GM18508 (cell line): ENCODE measurements at regions not wholly inside any gene's neighbourhood (a gene's known extent, or its start where the extent isn't known, plus 50 kb on each side); places are given as distances from the start of the nearest gene placed in this dataset.

Source experiments
- ATAC-seq: cut with Tn5 transposase; IDR thresholded peaks from one replicate; pipeline ENCODE4 v1.9.1; 2021; ENCODE audit warnings: moderate number of reproducible peaks; ENCODE audit not compliant: insufficient read depth, unreplicated experiment

DNA sequence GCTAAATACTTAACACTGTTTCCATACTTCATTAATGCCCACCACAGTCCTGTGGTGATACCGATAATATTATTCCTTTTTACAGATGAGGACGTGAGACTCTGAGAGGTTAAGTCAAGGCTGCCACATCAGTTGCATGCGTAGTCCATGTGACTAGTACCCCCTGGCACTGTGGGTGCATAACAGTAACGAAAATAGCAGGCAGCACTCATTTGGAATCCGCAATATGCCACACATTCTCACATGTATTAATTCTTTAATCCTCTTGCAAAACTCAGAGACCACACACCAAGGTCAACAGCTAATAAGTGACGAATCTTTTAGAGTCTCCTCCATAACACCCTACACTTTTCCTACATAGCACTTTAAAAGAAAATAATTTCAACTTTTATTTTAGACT, 99.5 kb upstream of the HABP2 start:
- no peak for ATAC-seq

DNA sequence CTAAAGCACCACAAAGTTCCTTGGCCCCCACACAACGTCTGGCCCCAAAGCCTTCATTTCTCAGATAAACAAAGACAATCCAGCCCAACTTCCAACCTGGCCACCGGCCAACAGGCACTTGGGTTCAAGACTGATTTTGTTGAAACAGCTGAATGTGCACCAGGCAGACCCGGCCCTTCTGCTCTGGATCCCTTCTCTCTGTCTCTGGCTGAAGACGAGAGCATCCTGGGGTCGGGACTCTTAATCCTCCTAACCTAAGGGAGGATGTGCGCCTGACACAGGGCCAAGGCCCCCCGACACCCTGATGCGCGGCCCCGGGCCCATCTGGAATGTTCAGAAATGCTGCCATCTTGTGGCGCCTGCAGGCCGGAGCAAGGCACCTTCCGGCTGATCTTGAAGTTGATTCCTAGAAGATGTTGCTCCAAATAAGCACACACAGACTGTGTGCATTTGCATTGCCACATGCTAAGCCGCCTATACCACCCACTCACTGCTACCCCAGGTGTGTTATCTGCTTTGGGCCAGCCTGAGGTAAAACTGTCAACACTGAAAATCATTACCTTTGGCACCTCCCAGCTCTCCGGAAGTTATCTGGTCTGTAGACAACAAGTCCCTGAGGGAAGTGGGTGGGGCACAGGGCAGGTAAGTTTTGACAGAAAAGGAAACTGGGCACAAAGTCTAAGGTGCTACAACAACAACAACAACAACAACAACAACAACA, 98.4 kb upstream of the HABP2 start:
- ATAC-seq, result no peak

DNA sequence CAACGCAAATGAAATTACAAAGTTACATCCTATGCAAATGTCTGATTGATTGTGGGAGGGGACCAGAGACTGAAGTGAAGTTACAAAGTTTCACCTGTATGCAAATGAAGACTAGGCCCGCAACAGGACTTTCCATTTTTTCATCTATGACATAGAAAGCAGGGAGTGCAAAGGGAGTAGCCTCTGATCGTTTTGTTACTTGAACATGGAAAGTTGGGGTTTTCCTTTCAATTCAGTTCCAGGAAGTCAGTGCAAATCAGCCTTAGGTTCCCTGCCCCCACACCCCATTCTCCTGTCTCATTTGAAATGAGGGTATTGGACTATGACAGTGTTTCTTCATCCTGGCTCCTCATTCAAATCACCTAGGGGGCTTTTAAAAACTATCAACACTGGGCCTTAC, 96.9 kb upstream of the HABP2 start:
- no peak for ATAC-seq

DNA sequence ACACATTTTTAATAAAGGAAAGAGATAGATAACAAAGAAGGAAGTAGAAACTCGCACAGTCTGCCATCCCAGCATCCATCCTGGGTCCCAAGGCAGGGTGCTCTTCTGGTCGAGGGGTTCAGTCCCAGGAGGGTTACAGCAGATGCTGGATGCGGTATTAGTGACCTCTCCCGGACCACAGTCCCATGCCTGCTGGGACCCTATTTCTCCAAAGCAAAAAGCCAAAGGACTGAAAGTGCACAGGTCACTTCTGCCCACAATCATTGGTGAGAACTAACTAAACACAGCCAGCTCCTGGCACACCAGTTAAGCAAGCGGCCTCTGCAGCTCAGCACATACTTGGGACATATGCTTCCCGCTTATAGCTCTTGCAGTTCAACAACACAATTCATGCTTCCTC, 96.1 kb upstream of the HABP2 start:
- no peak for ATAC-seq

DNA sequence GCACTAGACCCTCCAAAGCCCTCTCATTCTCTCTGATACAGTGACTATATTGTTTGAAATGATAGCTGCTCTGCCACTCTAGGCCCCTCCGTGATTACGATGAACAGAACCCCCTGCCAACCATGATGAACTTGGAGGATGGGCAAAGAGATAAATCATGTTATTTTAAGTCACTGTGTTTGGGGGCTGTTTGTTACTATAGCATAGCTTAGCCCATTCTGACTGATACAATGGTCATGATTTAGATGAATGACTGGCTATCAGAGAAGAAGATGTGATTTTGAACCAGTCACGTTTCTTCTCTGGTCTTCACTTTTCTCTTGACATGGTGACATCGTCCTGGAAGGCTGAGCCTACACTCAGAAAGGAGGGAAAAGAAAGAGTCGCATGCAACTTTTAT, 95.4 kb upstream of the HABP2 start:
- ATAC-seq, result no peak

DNA sequence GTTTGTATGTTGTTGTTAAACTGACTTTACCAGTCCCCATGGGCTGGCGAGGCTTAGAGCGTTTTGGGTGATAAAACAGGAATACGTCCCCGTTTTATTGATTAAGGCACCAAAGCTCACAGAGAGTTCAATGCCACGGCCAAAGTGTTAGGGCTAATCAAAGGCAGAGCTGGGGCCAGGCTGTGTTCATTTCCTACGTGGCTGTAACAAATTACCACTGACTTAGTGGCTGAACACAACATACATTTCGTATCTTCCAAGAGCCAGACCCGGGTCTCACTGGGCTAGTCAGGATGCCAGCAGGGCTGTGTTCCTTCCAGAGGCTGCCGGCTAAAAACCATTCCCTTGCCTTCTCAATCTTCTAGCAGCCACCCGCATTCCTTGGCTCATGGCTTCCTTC, 94.4 kb upstream of the HABP2 start:
- ATAC-seq, result no peak

DNA sequence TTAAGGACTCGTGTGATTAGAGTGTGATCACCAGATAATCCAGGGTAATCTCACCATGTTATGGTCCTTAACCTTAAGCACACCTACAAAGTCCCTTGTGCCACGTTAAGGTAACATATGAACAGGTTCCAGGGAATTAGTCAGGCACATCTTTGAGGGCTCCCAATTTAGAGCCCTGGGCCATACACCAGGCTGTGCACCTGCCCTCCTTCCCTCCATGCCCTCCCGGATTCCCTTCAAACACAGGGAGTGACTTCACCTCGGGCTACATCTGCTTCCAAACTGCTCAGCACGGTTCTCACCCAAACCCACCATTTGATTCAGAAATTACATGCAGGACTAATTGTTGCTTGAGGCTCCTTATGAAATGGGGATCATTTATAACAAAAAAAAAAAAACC, 93.9 kb upstream of the HABP2 start:
- ATAC-seq, result no peak

DNA sequence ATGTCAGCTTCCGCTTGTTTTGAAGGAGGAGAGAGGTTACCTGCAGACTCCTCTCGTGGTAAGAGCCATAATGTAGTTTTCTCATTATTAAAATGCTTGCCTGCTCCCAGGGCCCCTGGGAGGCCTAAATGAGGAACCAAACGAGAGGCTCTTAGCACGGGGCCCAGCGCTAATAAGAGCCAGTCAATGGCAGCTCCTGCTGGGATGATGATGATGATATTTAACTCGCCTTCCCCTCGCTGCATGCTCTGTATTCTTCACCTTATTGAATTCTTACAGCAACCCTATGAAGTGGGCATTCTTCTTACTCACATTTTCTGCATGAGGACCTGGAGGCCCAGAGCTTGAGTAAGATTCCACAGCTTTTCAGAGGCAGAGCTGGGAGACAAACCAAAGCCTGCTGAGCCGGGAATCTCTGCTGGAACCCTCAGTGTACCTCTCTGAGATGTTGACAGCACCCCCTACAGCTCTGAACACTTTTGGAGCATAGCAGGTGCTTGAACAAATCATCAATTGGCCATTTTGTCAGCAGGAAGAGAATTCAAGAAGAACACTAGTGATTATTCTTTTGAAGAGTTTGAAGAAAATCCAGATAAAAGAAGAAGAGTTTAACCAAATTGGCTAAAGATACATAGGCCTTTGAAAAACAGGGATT, 93.1 kb upstream of the HABP2 start:
- ATAC-seq, result no peak

DNA sequence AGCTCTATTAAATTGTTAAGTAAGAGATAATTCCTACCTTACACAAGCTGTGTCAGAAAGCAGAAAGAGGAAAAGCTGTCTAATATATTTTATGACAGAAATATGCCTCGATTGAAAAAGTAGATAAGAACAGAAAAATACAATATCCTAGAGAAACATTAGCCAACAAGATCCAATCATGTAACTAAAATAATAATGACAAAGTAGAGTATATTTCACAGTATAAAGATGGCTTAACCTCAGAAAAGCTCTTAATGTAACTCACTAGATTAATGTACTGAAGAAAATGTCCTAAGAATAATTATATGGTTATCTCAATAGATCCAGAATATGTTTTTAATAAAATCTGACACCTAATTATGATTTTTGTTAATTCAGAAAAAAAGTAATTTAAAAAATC, 89.8 kb upstream of the HABP2 start:
- ATAC-seq, result no peak

DNA sequence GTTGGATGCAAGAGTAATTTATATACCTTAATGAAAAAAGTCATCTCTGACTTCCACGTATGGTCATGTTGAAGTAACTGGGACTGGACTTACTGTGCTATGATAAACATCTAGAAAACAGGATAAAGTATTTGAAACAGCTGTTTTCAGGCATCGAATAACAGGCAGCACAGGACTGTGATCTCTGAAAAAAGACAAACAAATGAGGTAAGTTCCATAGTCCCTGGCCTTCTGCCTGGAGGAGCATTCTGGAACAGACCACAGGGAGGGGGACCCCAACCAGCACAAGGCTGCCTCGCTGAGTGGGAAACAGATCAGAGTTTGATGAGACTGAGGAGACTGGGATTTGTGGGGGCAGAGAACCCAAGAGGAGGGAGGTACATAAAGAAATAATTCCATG, 89.1 kb upstream of the HABP2 start:
- ATAC-seq, result no peak

DNA sequence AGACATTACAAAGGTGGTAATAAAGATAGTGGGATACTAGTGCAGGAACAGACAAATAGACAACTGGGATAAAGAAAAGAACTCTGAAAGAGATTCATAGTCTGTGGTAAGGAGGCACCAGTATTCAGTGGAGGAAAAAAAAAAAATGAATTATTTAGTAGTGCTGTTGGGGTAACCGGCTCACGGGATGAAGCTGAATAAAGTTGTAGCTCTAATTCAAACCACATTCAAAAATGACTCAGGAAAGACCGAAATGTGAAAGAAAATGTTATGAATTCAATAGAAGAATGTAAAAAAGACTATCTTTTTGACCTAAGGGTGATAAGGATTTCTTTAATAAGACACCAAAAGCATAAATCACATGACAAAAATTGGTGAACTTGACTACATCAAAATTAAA, 83.1 kb upstream of the HABP2 start:
- ATAC-seq, result no peak

DNA sequence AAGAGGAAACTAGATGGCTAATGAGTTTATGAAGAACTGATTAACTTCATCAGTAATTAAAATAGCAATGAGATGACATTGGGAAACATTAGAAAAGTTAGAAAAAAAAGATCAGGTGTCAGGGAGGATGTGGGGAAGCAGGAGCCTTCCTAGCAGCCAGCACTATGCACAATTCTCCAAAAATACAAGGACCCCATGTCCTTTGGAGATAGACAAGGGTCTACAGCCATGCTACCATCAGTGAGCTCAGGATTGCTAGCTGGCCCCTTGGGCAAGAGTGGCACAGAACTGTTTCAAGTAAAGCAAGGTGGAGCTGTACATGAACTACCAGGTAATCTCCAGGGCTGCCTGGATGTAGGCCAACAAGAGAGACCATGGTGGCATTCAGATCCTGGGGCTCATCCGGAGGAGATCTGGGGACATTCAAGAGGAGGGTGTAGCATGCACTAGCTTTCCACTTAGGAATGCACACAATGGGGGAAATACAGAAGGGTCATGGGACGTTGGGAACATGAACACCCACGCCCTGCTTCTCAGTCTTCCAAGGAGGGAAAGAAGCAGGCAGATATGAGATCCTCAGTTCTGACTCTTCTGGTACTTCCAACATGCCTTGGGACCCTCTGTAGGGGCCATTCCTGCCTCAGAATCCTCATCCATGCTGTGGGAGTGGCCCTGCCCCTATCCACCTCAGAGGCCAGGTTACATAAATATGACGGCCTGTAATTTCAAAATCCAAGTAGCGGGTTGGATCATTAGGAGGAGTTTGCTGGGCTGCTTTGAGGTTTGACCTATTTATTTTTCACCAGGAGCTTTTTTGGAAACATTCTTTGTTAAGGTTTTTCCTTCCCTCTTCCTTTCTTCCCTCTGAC, 82.2 kb upstream of the HABP2 start:
- ATAC-seq, result no peak

DNA sequence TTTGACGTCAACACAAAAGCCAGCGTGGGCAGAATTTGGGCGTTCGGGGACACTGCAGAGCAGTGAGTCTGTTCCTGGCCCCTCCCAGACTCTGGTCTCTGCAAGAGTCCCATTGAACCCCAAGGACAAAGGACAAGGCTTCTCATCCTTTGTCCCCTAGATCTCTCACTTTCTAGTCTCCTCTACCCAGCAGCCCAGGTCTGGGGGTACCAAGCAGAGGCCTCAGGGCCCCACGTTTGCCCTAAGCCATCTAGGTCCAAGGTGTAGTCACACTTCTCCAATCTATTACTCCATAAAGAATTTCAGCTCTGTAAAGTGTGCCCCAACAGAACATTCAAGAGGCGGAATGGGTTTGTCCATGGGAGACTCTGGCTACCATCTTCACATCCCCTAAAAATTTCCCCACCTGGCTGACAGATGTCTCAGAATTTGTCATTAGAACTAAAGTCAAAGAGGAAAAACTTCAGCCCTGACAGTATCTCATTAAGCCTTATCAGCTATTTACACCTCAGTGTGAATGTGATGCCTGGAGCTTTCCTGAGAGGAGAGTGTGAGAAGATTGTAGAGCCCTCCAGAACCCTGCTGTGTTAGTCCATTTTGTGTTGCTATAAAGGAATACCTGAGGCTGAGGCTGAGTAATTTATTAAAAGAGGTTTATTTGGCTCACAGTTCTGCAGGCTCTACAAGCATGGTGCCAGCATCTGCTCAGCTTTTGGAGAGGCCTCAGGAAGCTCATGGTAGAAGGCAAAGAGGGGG, 81.4 kb upstream of the HABP2 start:
- no peak for ATAC-seq

DNA sequence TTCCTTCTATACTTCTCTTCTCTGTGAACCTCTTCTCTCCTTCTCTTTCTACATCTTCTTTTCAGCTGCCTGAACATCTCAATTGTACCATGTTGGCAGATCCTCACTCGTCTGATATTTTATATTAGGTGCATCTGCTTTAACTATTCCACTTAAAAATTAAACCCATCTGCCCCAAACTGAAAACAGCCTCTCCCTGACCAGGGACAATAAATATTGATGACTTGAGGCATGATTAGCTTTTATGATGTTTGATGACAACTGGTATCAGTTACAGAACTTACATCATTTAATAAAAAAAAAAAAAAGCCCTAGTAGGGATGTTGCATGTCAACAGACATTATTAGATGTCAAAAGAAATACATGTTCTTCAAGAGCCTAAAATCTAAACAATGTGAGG, 79.8 kb upstream of the HABP2 start:
- ATAC-seq, result no peak

DNA sequence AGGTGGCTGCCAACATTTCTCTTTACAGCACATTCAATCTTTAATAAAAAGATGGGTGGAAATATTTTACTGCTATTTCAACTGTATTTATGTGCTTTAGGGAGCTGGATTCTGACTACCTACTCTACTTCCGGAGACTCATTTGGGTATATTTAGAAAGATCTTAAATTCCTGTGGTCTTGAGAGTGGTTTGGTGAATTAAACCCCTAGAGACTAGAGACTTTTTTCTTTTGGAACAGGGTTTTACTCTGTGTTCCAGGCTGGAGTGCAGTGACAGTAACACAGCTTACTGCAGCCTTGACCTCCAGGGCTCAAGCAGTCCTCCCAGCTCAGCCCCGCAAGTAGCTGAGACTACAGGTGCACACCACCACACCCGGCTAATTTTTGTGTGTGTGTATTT, 79.0 kb upstream of the HABP2 start:
- no peak for ATAC-seq

DNA sequence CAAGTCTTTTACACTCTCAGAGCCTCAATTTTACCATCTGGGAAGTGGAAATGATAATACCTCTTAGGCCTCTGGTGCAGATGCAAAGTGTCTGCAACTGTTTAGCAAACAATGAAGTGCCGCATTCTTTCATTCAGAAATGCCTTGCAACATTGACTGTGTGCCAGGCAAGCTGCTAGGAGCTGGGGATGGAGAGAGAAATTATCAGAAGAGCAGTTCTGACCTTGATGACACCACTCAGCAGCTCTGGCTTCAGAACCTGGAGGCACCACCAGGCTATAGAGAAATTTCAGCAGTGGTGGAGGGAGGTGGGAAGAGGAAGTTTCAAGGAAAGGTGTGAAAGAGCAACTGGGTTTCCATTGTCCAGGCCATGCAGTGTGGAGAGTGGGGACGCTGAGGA, 78.1 kb upstream of the HABP2 start:
- ATAC-seq, result no peak

DNA sequence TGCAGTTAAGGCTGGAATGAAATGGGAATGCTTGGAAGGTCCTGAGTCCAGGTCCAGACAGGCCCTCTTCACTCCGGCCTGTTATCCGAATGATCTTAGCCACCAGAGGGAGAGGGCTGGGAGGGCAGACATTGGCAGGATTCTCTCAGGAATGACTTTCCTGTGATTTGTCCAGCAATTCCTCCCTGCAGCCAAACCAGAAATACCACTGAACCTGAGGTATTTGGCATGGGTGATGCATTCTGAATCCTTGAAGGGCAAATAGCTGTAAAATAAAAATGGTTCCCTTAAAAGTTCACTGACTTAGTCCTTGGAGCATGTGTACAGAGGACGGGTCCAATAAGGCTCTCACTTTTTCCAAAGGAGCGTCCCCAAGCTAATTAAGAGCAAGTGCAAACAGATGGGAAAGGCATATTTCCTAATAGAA, 77.5 kb upstream of the HABP2 start:
- ATAC-seq, result no peak

DNA sequence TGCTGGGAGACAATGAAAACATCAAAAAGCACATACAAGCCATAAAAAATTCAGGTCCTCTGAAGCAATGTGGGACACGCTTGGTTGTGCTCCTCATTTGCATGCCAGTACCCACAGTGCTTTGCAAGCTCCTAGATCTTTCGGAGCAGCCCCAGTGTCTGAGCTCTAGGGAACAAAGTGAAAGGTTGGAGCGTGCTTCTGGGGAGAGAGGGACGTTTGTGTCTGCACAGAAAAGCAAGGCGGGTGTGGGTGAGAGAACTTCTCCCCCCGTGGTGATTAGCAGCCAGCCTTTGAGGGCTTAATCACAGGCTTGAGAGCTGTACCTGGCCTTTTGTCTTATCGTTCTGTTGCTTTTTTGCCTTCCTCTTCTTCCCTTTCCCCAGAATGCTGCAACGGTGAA, 76.7 kb upstream of the HABP2 start:
- ATAC-seq, result no peak

DNA sequence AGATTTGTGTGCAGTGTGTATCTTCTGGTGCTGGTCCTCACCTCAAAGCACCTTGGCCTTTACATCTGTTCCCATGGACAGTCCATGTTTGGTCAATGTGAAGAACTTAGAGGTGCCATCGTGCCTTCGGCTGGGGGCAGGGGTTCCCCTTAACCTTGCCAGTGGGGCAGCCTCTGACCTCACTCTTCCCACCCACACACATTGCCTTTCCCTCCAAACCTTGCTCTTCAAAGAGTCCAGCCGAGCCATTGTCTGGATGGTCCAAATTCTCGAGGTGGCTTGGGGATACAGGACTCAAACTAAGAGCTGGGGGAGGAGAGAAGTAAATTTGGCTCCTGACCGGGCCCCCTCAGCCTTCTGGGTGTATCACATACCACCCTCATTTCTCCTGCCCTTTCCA, 76.2 kb upstream of the HABP2 start:
- no peak for ATAC-seq

DNA sequence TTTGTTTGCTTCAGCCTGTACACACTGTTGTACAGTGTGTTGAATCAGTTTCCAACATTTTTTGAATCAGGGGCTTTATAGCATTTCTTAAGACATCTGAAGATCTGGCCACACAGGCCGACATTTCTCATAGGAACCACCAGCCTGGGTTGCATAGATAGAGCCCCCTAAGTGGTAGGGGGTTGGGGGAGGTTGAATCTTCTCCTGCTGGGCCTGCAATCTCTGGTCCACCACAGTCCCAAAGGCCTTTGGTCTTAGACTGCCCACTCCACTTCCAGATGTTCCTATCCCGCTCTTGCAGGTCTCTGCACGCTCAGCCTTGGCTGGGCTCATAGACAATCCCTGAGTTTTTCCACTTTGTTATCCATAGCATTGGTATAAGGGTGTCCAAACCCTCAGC, 75.4 kb upstream of the HABP2 start:
- ATAC-seq, result no peak
